ENCODE measurements at regions not wholly inside any gene's neighbourhood (a gene's known extent, or its start where the extent isn't known, plus 50 kb on each side); places are given as distances from the start of the nearest gene placed in this dataset.
A peak's percentile ranks its signal among the peaks of the same experiment; 100 is the strongest.

- Histone ChIP-seq H3K79me1 (replicated peaks; ENCODE audit: low read length, poor library complexity, severe bottlenecking) (no peaks in the 10 kb centered on the region), H3K23ac (ENCODE audit: low read length in 2 of 2) (no peak overlapping the region), H2BK12ac (ENCODE audit: low read length in 2 of 2) (no peak overlapping the region), H2BK120ac (ENCODE audit: low read depth, low read length) (no peak overlapping the region), H3K27me3 (ENCODE audit: control insufficient read depth in 1 of 2, insufficient read depth in 1 of 2, low read length in 2 of 2) (no peaks in the 10 kb centered on the region), H3K14ac (ENCODE audit: low read length in 2 of 2) (no peak overlapping the region), H3K9ac (ENCODE audit: low read length) (no peak overlapping the region), H2AFZ (ENCODE audit: low read depth, low read length) (no peak overlapping the region), H4K8ac (ENCODE audit: low read length) (no peak overlapping the region), H3K4me2 (ENCODE audit: low read length, poor library complexity, severe bottlenecking) (no peak overlapping the region), H3K36me3 (ENCODE audit: control insufficient read depth in 1 of 2, insufficient read depth in 2 of 2, low read depth in 1 of 2, low read length in 2 of 2) (no peaks in the 10 kb centered on the region), H3K4me3 (ENCODE audit: insufficient read depth in 1 of 2, low read depth in 1 of 2, low read length in 2 of 2) (no peak overlapping the region), H3K4me1 (ENCODE audit: control insufficient read depth, insufficient read depth, low read depth, low read length) (no peaks in the 10 kb centered on the region), H3K4ac (ENCODE audit: low read depth in 1 of 2, low read length in 2 of 2) (no peak overlapping the region), H2BK15ac (ENCODE audit: low read depth, poor library complexity, severe bottlenecking) (no peak overlapping the region), H3K27ac (ENCODE audit: low read length, poor library complexity, severe bottlenecking) (no peak overlapping the region), H2BK5ac (ENCODE audit: low read depth, low read length, poor library complexity, severe bottlenecking) (no peak overlapping the region), H3K18ac (ENCODE audit: low read depth in 1 of 2, low read length in 2 of 2) (no peak overlapping the region), H2AK5ac (ENCODE audit: low read length, severe bottlenecking) (no peak overlapping the region), H4K91ac (ENCODE audit: low read length) (no peak overlapping the region), H3K9me3 (ENCODE audit: control insufficient read depth, low read length) (no peaks in the 10 kb centered on the region)
- DNase-seq: no peak
- WGBS: 87% methylated on average over 4 of the region's 6 CpGs
Measured at GRCh38 chr4:32002037-32002747, 1282.0 kb downstream of the PCDH7 start.

- Histone ChIP-seq H3K14ac (ENCODE audit: low read length in 2 of 2) (no peak overlapping the region), H3K27ac (ENCODE audit: low read length, poor library complexity, severe bottlenecking) (no peak overlapping the region), H3K36me3 (ENCODE audit: control insufficient read depth in 1 of 2, insufficient read depth in 2 of 2, low read depth in 1 of 2, low read length in 2 of 2) (no peaks in the 10 kb centered on the region), H3K9me3 (ENCODE audit: control insufficient read depth, low read length) (no peaks in the 10 kb centered on the region), H3K4me1 (ENCODE audit: control insufficient read depth, insufficient read depth, low read depth, low read length) (no peaks in the 10 kb centered on the region), H3K9ac (ENCODE audit: low read length) (no peak overlapping the region), H4K8ac (ENCODE audit: low read length) (no peak overlapping the region), H2BK5ac (ENCODE audit: low read depth, low read length, poor library complexity, severe bottlenecking) (no peak overlapping the region), H3K4me3 (ENCODE audit: insufficient read depth in 1 of 2, low read depth in 1 of 2, low read length in 2 of 2) (no peak overlapping the region), H3K23ac (ENCODE audit: low read length in 2 of 2) (no peak overlapping the region), H2AFZ (ENCODE audit: low read depth, low read length) (no peak overlapping the region), H2AK5ac (ENCODE audit: low read length, severe bottlenecking) (no peak overlapping the region), H4K91ac (ENCODE audit: low read length) (no peak overlapping the region), H3K79me1 (replicated peaks; ENCODE audit: low read length, poor library complexity, severe bottlenecking) (no peaks in the 10 kb centered on the region), H3K27me3 (ENCODE audit: control insufficient read depth in 1 of 2, insufficient read depth in 1 of 2, low read length in 2 of 2) (no peaks in the 10 kb centered on the region), H3K18ac (ENCODE audit: low read depth in 1 of 2, low read length in 2 of 2) (no peak overlapping the region), H3K4me2 (ENCODE audit: low read length, poor library complexity, severe bottlenecking) (no peak overlapping the region), H2BK12ac (ENCODE audit: low read length in 2 of 2) (no peak overlapping the region), H2BK15ac (ENCODE audit: low read depth, poor library complexity, severe bottlenecking) (no peak overlapping the region), H2BK120ac (ENCODE audit: low read depth, low read length) (no peak overlapping the region), H3K4ac (ENCODE audit: low read depth in 1 of 2, low read length in 2 of 2) (no peak overlapping the region)
- no peak for DNase-seq
- WGBS: 83% methylated on average over 1 of the region's 1 CpG
Measured at GRCh38 chr4:32003548-32003947, 1283.4 kb downstream of the PCDH7 start.

GRCh38 chr4:32010221-32010620 is 1290.1 kb downstream of the PCDH7 start:
- H3K27me3 ChIP-seq (ENCODE audit: control insufficient read depth in 1 of 2, insufficient read depth in 1 of 2, low read length in 2 of 2): no peaks in the 10 kb centered on the region
- 87% methylated on average over 3 of the region's 3 CpGs for WGBS
- H3K4me3 ChIP-seq (ENCODE audit: insufficient read depth in 1 of 2, low read depth in 1 of 2, low read length in 2 of 2): no peak overlapping the region
- H2BK15ac ChIP-seq (ENCODE audit: low read depth, poor library complexity, severe bottlenecking): no peak overlapping the region
- no peaks in the 10 kb centered on the region for H3K36me3 ChIP-seq (ENCODE audit: control insufficient read depth in 1 of 2, insufficient read depth in 2 of 2, low read depth in 1 of 2, low read length in 2 of 2)
- no peak overlapping the region for H3K14ac ChIP-seq (ENCODE audit: low read length in 2 of 2)
- H3K4me1 ChIP-seq (ENCODE audit: control insufficient read depth, insufficient read depth, low read depth, low read length): no peaks in the 10 kb centered on the region
- H3K4me2 ChIP-seq (ENCODE audit: low read length, poor library complexity, severe bottlenecking): no peak overlapping the region
- no peak overlapping the region for H2BK5ac ChIP-seq (ENCODE audit: low read depth, low read length, poor library complexity, severe bottlenecking)
- no peak overlapping the region for H3K9ac ChIP-seq (ENCODE audit: low read length)
- peak overlapping the region; percentile 20 for H2AFZ ChIP-seq (ENCODE audit: low read depth, low read length)
- no peak overlapping the region for H4K91ac ChIP-seq (ENCODE audit: low read length)
- no peak overlapping the region for H3K27ac ChIP-seq (ENCODE audit: low read length, poor library complexity, severe bottlenecking)
- no peaks in the 10 kb centered on the region for H3K79me1 ChIP-seq (replicated peaks; ENCODE audit: low read length, poor library complexity, severe bottlenecking)
- no peak overlapping the region for H2BK12ac ChIP-seq (ENCODE audit: low read length in 2 of 2)
- DNase-seq: peak; percentile 7
- H2AK5ac ChIP-seq (ENCODE audit: low read length, severe bottlenecking): no peak overlapping the region
- no peaks in the 10 kb centered on the region for H3K9me3 ChIP-seq (ENCODE audit: control insufficient read depth, low read length)
- no peak overlapping the region for H3K23ac ChIP-seq (ENCODE audit: low read length in 2 of 2)
- no peak overlapping the region for H2BK120ac ChIP-seq (ENCODE audit: low read depth, low read length)
- no peak overlapping the region for H4K8ac ChIP-seq (ENCODE audit: low read length)
- H3K4ac ChIP-seq (ENCODE audit: low read depth in 1 of 2, low read length in 2 of 2): no peak overlapping the region
- H3K18ac ChIP-seq (ENCODE audit: low read depth in 1 of 2, low read length in 2 of 2): no peak overlapping the region

- Histone ChIP-seq H2BK12ac (ENCODE audit: low read length in 2 of 2) (no peak overlapping the region), H3K27ac (ENCODE audit: low read length, poor library complexity, severe bottlenecking) (peak overlapping the region; percentile 51), H3K9me3 (ENCODE audit: control insufficient read depth, low read length) (no peaks in the 10 kb centered on the region), H3K79me1 (replicated peaks; ENCODE audit: low read length, poor library complexity, severe bottlenecking) (no peaks in the 10 kb centered on the region), H3K23ac (ENCODE audit: low read length in 2 of 2) (no peak overlapping the region), H3K4me3 (ENCODE audit: insufficient read depth in 1 of 2, low read depth in 1 of 2, low read length in 2 of 2) (no peak overlapping the region), H3K14ac (ENCODE audit: low read length in 2 of 2) (no peak overlapping the region), H4K8ac (ENCODE audit: low read length) (no peak overlapping the region), H3K27me3 (ENCODE audit: control insufficient read depth in 1 of 2, insufficient read depth in 1 of 2, low read length in 2 of 2) (no peaks in the 10 kb centered on the region), H2BK15ac (ENCODE audit: low read depth, poor library complexity, severe bottlenecking) (no peak overlapping the region), H2BK120ac (ENCODE audit: low read depth, low read length) (no peak overlapping the region), H3K18ac (ENCODE audit: low read depth in 1 of 2, low read length in 2 of 2) (no peak overlapping the region), H3K36me3 (ENCODE audit: control insufficient read depth in 1 of 2, insufficient read depth in 2 of 2, low read depth in 1 of 2, low read length in 2 of 2) (no peaks in the 10 kb centered on the region), H3K4me1 (ENCODE audit: control insufficient read depth, insufficient read depth, low read depth, low read length) (peaks cover 1% of the 10 kb centered on the region), H2BK5ac (ENCODE audit: low read depth, low read length, poor library complexity, severe bottlenecking) (no peak overlapping the region), H2AK5ac (ENCODE audit: low read length, severe bottlenecking) (no peak overlapping the region), H3K4me2 (ENCODE audit: low read length, poor library complexity, severe bottlenecking) (no peak overlapping the region), H3K9ac (ENCODE audit: low read length) (no peak overlapping the region), H2AFZ (ENCODE audit: low read depth, low read length) (no peak overlapping the region), H4K91ac (ENCODE audit: low read length) (no peak overlapping the region), H3K4ac (ENCODE audit: low read depth in 1 of 2, low read length in 2 of 2) (no peak overlapping the region)
- DNase-seq: no peak
- WGBS: 83% methylated on average over 1 of the region's 1 CpG
Measured at GRCh38 chr4:32022071-32022470, 1301.9 kb downstream of the PCDH7 start.
